ENCODE measurements at regions not wholly inside any gene's neighbourhood (a gene's known extent, or its start where the extent isn't known, plus 50 kb on each side); places are given as distances from the start of the nearest gene placed in this dataset.

- intact Hi-C loops (cut with micrococcal nuclease; ENCODE audit: unreplicated experiment), result no loop called here
- no TSS peak for BruUV-seq (replicated peaks)
Observed at GRCh38 chr2:14388724-14389123, 243.8 kb upstream of the LRATD1 start.

GRCh38 chr2:14396533-14397083 is 235.9 kb upstream of the LRATD1 start:
- Histone ChIP-seq H3K27ac (ENCODE audit: low read length) (no peak overlapping the region), H3K27me3 (ENCODE audit: control insufficient read depth, insufficient read depth, low read length) (no peaks in the 10 kb centered on the region), H3K9me3 (ENCODE audit: control insufficient read depth, insufficient read depth, low read depth, low read length) (no peaks in the 10 kb centered on the region), H3K4me1 (ENCODE audit: control insufficient read depth, insufficient read depth, low read length) (no peaks in the 10 kb centered on the region), H3K4me3 (ENCODE audit: low read depth in 2 of 2, low read length in 2 of 2) (no peak overlapping the region), H3K36me3 (ENCODE audit: control insufficient read depth, insufficient read depth, low read length) (no peaks in the 10 kb centered on the region)
- ChIA-PET POLR2A (no interaction called here), CTCF (no interaction called here)
- no peak for ATAC-seq
- in situ Hi-C loops (cut with HindIII; ENCODE audit: low pct_unique_long_range_greater_than_20kb, low sequenced_read_pairs) (no loop called here), intact Hi-C loops (cut with micrococcal nuclease; ENCODE audit: unreplicated experiment) (no loop called here)
- BruUV-seq (replicated peaks), result no TSS peak
- no peak for DNase-seq (ENCODE audit: low read depth, low spot score)
- TF ChIP-seq TCF7L2 (IDR thresholded peaks at IDR 0.05; ENCODE audit: low read depth, low read length) (no peak), POLR2AphosphoS5 (IDR thresholded peaks at IDR 0.05; ENCODE audit: low read depth, low read length) (no peak), SIN3A (IDR thresholded peaks at IDR 0.05; ENCODE audit: borderline replicate concordance, insufficient read depth, low read depth, low read length) (no peak)
- TF ChIP-seq, protein P1, sequence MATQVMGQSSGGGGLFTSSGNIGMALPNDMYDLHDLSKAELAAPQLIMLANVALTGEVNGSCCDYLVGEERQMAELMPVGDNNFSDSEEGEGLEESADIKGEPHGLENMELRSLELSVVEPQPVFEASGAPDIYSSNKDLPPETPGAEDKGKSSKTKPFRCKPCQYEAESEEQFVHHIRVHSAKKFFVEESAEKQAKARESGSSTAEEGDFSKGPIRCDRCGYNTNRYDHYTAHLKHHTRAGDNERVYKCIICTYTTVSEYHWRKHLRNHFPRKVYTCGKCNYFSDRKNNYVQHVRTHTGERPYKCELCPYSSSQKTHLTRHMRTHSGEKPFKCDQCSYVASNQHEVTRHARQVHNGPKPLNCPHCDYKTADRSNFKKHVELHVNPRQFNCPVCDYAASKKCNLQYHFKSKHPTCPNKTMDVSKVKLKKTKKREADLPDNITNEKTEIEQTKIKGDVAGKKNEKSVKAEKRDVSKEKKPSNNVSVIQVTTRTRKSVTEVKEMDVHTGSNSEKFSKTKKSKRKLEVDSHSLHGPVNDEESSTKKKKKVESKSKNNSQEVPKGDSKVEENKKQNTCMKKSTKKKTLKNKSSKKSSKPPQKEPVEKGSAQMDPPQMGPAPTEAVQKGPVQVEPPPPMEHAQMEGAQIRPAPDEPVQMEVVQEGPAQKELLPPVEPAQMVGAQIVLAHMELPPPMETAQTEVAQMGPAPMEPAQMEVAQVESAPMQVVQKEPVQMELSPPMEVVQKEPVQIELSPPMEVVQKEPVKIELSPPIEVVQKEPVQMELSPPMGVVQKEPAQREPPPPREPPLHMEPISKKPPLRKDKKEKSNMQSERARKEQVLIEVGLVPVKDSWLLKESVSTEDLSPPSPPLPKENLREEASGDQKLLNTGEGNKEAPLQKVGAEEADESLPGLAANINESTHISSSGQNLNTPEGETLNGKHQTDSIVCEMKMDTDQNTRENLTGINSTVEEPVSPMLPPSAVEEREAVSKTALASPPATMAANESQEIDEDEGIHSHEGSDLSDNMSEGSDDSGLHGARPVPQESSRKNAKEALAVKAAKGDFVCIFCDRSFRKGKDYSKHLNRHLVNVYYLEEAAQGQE (IDR thresholded peaks at IDR 0.05; ENCODE audit: insufficient read depth in 1 of 2, low read depth in 2 of 2, low read length in 1 of 2), result no peak
- TF ChIP-seq, protein P2, sequence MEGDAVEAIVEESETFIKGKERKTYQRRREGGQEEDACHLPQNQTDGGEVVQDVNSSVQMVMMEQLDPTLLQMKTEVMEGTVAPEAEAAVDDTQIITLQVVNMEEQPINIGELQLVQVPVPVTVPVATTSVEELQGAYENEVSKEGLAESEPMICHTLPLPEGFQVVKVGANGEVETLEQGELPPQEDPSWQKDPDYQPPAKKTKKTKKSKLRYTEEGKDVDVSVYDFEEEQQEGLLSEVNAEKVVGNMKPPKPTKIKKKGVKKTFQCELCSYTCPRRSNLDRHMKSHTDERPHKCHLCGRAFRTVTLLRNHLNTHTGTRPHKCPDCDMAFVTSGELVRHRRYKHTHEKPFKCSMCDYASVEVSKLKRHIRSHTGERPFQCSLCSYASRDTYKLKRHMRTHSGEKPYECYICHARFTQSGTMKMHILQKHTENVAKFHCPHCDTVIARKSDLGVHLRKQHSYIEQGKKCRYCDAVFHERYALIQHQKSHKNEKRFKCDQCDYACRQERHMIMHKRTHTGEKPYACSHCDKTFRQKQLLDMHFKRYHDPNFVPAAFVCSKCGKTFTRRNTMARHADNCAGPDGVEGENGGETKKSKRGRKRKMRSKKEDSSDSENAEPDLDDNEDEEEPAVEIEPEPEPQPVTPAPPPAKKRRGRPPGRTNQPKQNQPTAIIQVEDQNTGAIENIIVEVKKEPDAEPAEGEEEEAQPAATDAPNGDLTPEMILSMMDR (IDR thresholded peaks at IDR 0.05), result no peak

More at GRCh38 chr2:14388724-14389123, 243.8 kb upstream of the LRATD1 start:
- no peak overlapping the region for H3K27ac ChIP-seq (ENCODE audit: low read length)
- no peaks in the 10 kb centered on the region for H3K27me3 ChIP-seq (ENCODE audit: control insufficient read depth, insufficient read depth, low read length)
- CTCF ChIA-PET, result no interaction called here
- H3K4me1 ChIP-seq (ENCODE audit: control insufficient read depth, insufficient read depth, low read length), result no peaks in the 10 kb centered on the region
- DNase-seq (ENCODE audit: low read depth, low spot score) (no peak), ATAC-seq (no peak)
- no peaks in the 10 kb centered on the region for H3K9me3 ChIP-seq (ENCODE audit: control insufficient read depth, insufficient read depth, low read depth, low read length)
- TF ChIP-seq TCF7L2 (IDR thresholded peaks at IDR 0.05; ENCODE audit: low read depth, low read length) (no peak), SIN3A (IDR thresholded peaks at IDR 0.05; ENCODE audit: borderline replicate concordance, insufficient read depth, low read depth, low read length) (no peak), POLR2AphosphoS5 (IDR thresholded peaks at IDR 0.05; ENCODE audit: low read depth, low read length) (no peak)
- TF ChIP-seq, protein P1 (IDR thresholded peaks at IDR 0.05; ENCODE audit: insufficient read depth in 1 of 2, low read depth in 2 of 2, low read length in 1 of 2), result no peak
- TF ChIP-seq, protein P2 (IDR thresholded peaks at IDR 0.05), result no peak
- no peak overlapping the region for H3K4me3 ChIP-seq (ENCODE audit: low read depth in 2 of 2, low read length in 2 of 2)
- POLR2A ChIA-PET, result no interaction called here
- no peaks in the 10 kb centered on the region for H3K36me3 ChIP-seq (ENCODE audit: control insufficient read depth, insufficient read depth, low read length)
- in situ Hi-C loops (cut with HindIII; ENCODE audit: low pct_unique_long_range_greater_than_20kb, low sequenced_read_pairs), result no loop called here

Measured in Panc1 (cell line).